GM06990 (cell line): ENCODE measurements at regions not wholly inside any gene's neighbourhood (a gene's known extent, or its start where the extent isn't known, plus 50 kb on each side); places are given as distances from the start of the nearest gene placed in this dataset.

Experiments used
- DNase-seq: peaks from one replicate; pipeline ENCODE4 v3.0.0-alpha.2; 2011; ENCODE audit not compliant: insufficient read length; ENCODE audit errors: extremely low read depth
- H3K27me3 ChIP-seq: replicated peaks from 2 replicates; pipeline ENCODE4 v1.6.0; 2011; ENCODE audit warnings: low read length; ENCODE audit not compliant: control insufficient read depth, insufficient read depth
- H3K36me3 ChIP-seq: 2 replicates; pipeline ENCODE4 v1.5.1; 2011; ENCODE audit warnings: low read length; ENCODE audit not compliant: control insufficient read depth, insufficient read depth
- H3K4me3 ChIP-seq: replicated peaks from 2 replicates; pipeline ENCODE4 v1.5.1; 2011; ENCODE audit warnings: low read depth, mild to moderate bottlenecking, control low read depth, low read length
- TF ChIP-seq, protein P1 (sequence below): IDR thresholded peaks from 2 replicates; pipeline ENCODE4 v1.5.1; 2011; ENCODE audit warnings: low read length, control low read depth, mild to moderate bottlenecking, inconsistent platforms; ENCODE audit not compliant: insufficient read depth, poor library complexity, severe bottlenecking

DNA sequence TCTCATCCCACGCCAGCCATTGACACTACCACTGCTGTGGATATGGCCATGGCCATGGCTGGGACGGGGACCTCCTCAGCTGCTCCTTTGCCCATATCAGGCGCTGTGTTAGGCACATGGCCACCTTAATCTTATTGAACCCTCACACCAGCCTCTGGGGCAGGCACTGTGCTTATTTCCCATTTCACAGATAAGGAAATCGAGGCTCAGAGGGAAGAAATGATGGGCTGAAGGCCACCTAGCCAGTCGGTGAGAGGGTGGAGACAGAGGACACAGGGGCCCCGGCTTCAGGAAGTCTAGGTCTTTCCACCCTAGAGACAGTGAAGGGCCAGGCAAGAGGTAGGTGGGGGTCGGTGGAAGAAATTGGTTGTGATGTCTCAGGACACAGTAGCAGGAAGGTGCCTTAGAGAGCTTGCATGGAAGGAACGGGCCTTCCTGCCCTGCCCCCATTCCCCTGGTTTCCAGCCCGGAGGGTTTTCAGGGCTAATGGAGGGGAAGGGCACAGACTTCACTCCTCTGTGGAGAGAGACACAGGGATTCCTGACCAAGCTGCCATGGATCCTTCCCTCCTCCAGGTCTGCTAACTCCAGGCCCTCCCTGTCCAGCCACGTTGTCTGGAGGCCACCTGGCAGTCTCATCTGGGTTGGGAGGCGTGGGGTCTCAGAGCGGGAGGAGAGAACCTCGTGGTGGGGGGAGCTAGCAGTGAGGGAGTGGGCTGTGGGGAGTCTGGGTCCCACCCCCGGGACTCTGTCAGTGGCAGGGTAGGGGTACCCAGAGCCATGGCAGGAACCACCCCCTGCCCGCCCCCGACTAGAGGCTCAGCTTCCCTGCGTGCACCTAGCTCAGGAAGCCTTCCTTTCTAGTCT is 120.4 kb downstream of the VEGFA start:
- TF ChIP-seq, protein P1, sequence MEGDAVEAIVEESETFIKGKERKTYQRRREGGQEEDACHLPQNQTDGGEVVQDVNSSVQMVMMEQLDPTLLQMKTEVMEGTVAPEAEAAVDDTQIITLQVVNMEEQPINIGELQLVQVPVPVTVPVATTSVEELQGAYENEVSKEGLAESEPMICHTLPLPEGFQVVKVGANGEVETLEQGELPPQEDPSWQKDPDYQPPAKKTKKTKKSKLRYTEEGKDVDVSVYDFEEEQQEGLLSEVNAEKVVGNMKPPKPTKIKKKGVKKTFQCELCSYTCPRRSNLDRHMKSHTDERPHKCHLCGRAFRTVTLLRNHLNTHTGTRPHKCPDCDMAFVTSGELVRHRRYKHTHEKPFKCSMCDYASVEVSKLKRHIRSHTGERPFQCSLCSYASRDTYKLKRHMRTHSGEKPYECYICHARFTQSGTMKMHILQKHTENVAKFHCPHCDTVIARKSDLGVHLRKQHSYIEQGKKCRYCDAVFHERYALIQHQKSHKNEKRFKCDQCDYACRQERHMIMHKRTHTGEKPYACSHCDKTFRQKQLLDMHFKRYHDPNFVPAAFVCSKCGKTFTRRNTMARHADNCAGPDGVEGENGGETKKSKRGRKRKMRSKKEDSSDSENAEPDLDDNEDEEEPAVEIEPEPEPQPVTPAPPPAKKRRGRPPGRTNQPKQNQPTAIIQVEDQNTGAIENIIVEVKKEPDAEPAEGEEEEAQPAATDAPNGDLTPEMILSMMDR: no peak
- no peaks in the 10 kb centered on the region for H3K36me3 ChIP-seq
- H3K27me3 ChIP-seq: no peaks in the 10 kb centered on the region; the same call in 1 of the 2 replicates
- no peak overlapping the region for H3K4me3 ChIP-seq
- no peak for DNase-seq

- Histone ChIP-seq H3K4me3 (no peak overlapping the region), H3K27me3 (no peaks in the 10 kb centered on the region; the same call in 1 of the 2 replicates), H3K36me3 (no peaks in the 10 kb centered on the region)
- TF ChIP-seq, protein P1: no peak
- no peak for DNase-seq
Observed at GRCh38 chr6:43887906-43888683, 118.1 kb downstream of the VEGFA start.

DNA sequence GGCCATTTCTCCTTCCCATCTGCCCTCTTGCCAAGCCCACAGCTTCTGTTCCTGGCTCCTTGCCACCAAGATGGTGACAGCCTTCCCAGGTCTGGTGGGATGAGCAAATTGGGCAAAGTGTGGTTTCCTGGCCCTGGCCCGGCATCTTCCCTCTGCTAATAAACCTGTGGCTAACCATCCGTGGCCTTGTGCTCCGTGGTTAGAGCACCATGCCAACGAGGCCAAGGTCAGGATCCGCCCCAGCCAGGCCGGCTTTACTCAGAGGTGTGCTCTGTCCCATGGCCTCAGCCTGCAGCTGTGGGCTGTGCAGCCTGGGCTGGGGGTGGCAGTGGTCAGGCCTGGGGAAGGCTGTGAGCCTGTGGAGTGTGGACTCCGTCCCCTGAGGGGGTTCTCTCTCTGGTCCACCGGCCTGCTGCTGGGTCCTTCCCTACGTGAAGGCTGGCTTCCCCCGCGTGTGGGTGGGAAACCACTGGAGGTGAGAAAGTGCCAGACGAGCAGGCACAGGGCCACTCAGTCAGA is 117.4 kb downstream of the VEGFA start:
- TF ChIP-seq, protein P1: no peak

GRCh38 chr6:43886717-43887339 is 116.8 kb downstream of the VEGFA start:
- no peak overlapping the region for H3K4me3 ChIP-seq
- DNase-seq: no peak
- H3K36me3 ChIP-seq: no peaks in the 10 kb centered on the region
- no peaks in the 10 kb centered on the region; the same call in 1 of the 2 replicates for H3K27me3 ChIP-seq
- TF ChIP-seq, protein P1: no peak

More for the DNA sequence above, 117.4 kb downstream of the VEGFA start:
- Histone ChIP-seq H3K36me3 (no peaks in the 10 kb centered on the region), H3K4me3 (no peak overlapping the region), H3K27me3 (no peaks in the 10 kb centered on the region; the same call in 1 of the 2 replicates)
- no peak for DNase-seq

GRCh38 chr6:43886067-43886461 is 116.1 kb downstream of the VEGFA start:
- no peaks in the 10 kb centered on the region; the same call in 1 of the 2 replicates for H3K27me3 ChIP-seq
- DNase-seq: no peak

More at GRCh38 chr6:43886067-43886461, 116.1 kb downstream of the VEGFA start:
- Histone ChIP-seq H3K36me3 (no peaks in the 10 kb centered on the region), H3K4me3 (no peak overlapping the region)
- TF ChIP-seq, protein P1: no peak
